ENCODE measurements at regions not wholly inside any gene's neighbourhood (a gene's known extent, or its start where the extent isn't known, plus 50 kb on each side); places are given as distances from the start of the nearest gene placed in this dataset.
"Not testable (repeated sequence)": the region's sequence is repeated elsewhere in the genome, so short reads cannot be mapped to it uniquely, and the experiment has no call there.

GRCh38 chr3:74301056-74301455 is 313.4 kb downstream of the CNTN3 start:
- no peak for DNase-seq (ENCODE audit: low spot score in 2 of 2)
- no peak for FAIRE-seq

- DNase-seq (ENCODE audit: low spot score in 2 of 2) (no peak), FAIRE-seq (no peak)
These were observed 319.0 kb downstream of the CNTN3 start for GRCh38 chr3:74295479-74295878.

GRCh38 chr3:74288761-74289160 is 325.7 kb downstream of the CNTN3 start:
- FAIRE-seq (no peak), DNase-seq (ENCODE audit: low spot score in 2 of 2) (no peak)

- DNase-seq (ENCODE audit: low spot score in 2 of 2) (no peak), FAIRE-seq (no peak)
These were observed 326.9 kb downstream of the CNTN3 start for GRCh38 chr3:74287557-74287956.

GRCh38 chr3:74282202-74282601 is 332.3 kb downstream of the CNTN3 start:
- DNase-seq (ENCODE audit: low spot score in 2 of 2) (no peak), FAIRE-seq (no peak)

- DNase-seq (ENCODE audit: low spot score in 2 of 2) = no peak
- FAIRE-seq = no peak
These were observed 332.8 kb downstream of the CNTN3 start for GRCh38 chr3:74281705-74282104.

GRCh38 chr3:74273555-74274402 is 340.7 kb downstream of the CNTN3 start:
- FAIRE-seq (no peak), DNase-seq (ENCODE audit: low spot score in 2 of 2) (no peak)

- DNase-seq (ENCODE audit: low spot score in 2 of 2) (no peak), FAIRE-seq (no peak)
These were observed 341.4 kb downstream of the CNTN3 start for GRCh38 chr3:74273091-74273490.

- DNase-seq (ENCODE audit: low spot score in 2 of 2) = no peak
- no peak for FAIRE-seq
These were observed 342.9 kb downstream of the CNTN3 start for GRCh38 chr3:74271541-74271940.

- DNase-seq (ENCODE audit: low spot score in 2 of 2) (no peak), FAIRE-seq (no peak)
These were observed 344.8 kb downstream of the CNTN3 start for GRCh38 chr3:74269689-74270088.

- FAIRE-seq (peak; percentile 42), DNase-seq (ENCODE audit: low spot score in 2 of 2) (no peak)
These were observed 345.7 kb downstream of the CNTN3 start for GRCh38 chr3:74268753-74269152.

- FAIRE-seq (no peak), DNase-seq (ENCODE audit: low spot score in 2 of 2) (no peak)
These were observed 346.8 kb downstream of the CNTN3 start for GRCh38 chr3:74267588-74268184.

- no peak for DNase-seq (ENCODE audit: low spot score in 2 of 2)
- no peak for FAIRE-seq
These were observed 347.3 kb downstream of the CNTN3 start for GRCh38 chr3:74267131-74267530.

- FAIRE-seq (no peak), DNase-seq (ENCODE audit: low spot score in 2 of 2) (no peak)
These were observed 349.4 kb downstream of the CNTN3 start for GRCh38 chr3:74265069-74265468.

GRCh38 chr3:74263031-74263430 is 351.4 kb downstream of the CNTN3 start:
- FAIRE-seq (no peak), DNase-seq (ENCODE audit: low spot score in 2 of 2) (no peak)

- no peak for DNase-seq (ENCODE audit: low spot score in 2 of 2)
- FAIRE-seq = no peak
These were observed 381.4 kb downstream of the CNTN3 start for GRCh38 chr3:74233091-74233490.

- FAIRE-seq = no peak
- DNase-seq (ENCODE audit: low spot score in 2 of 2) = no peak
These were observed 397.0 kb downstream of the CNTN3 start for GRCh38 chr3:74217467-74217866.

- no peak for FAIRE-seq
- DNase-seq (ENCODE audit: low spot score in 2 of 2) = no peak
These were observed 400.2 kb downstream of the CNTN3 start for GRCh38 chr3:74214286-74214685.

GRCh38 chr3:74210739-74211138 is 403.7 kb downstream of the CNTN3 start:
- DNase-seq (ENCODE audit: low spot score in 2 of 2) (no peak), FAIRE-seq (no peak)

- DNase-seq (ENCODE audit: low spot score in 2 of 2) = no peak
- FAIRE-seq = no peak
These were observed 413.5 kb downstream of the CNTN3 start for GRCh38 chr3:74200952-74201351.

GRCh38 chr3:74178664-74179063 is 435.8 kb downstream of the CNTN3 start:
- DNase-seq (ENCODE audit: low spot score in 2 of 2); FAIRE-seq: not testable (repeated sequence)

GRCh38 chr3:74173090-74173489 is 441.4 kb downstream of the CNTN3 start:
- DNase-seq (ENCODE audit: low spot score in 2 of 2) = no peak
- FAIRE-seq = no peak

Data from frontal cortex (tissue), 3 donors.